EH (cell line): ENCODE measurements at regions not wholly inside any gene's neighbourhood (a gene's known extent, or its start where the extent isn't known, plus 50 kb on each side); places are given as distances from the start of the nearest gene placed in this dataset.
"Not testable (repeated sequence)": the region's sequence is repeated elsewhere in the genome, so short reads cannot be mapped to it uniquely, and the experiment has no call there.

Experiments
- DNase-seq: peaks from one replicate; pipeline ENCODE4 v3.0.0-alpha.2; 2015; ENCODE audit warnings: low read depth

DNA sequence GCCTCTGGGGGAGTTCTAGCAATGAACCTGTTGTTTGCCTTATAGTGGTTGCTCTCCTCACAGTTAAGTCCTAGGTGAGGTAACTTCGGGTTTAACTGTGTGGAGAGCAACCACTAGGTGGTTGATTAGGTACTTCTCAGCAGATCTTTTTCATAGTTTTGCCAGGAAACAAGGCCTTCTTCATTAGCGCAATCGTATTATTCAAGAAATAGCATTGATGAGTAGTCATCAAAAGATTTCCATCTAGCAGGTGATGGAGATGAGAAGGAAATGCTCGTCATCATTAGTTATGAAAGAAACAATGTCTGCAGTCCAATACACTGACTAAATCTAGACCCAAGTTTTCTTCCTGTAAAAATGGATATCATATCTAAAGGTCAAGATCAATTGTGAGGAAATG, 923.3 kb downstream of the AACS start:
- DNase-seq = no peak

DNA sequence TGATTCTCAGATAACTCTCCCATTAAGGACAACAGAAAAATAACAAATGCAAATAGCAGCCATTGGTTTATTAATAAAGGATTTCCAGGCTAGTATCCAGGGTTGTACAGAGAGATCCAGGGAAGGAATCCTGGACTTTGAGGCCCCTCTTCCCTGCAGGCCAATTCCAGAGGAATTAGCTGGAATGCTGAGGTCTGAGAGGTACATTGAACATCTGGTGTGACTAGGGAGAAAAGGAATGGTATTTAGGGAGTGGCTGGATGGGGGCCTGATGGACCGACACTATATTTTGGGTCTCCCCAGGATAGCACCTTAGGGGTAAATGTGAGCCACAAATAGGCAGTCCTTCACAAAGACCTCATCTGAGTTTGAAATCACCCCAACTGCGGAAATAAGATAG, 924.5 kb downstream of the AACS start:
- DNase-seq = no peak

DNA sequence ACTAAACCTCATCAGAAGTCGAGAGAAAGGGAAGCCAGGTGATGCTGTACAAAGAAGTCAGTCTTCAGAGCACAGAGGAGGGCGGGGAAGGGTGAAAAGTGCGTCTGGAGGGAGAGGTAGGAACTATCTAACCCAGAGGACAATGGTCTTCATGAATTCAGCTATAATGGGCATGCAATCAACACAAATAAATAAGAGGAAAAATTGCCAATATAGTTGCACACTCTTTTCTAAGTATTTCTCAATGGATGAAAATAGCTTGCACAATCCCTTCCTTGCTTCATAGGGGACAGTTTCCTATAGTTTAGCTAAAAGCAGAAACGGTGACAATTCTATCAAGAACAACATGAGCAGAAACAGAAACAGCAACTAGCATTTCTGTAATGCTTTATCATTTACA, 931.2 kb downstream of the AACS start:
- DNase-seq = no peak

DNA sequence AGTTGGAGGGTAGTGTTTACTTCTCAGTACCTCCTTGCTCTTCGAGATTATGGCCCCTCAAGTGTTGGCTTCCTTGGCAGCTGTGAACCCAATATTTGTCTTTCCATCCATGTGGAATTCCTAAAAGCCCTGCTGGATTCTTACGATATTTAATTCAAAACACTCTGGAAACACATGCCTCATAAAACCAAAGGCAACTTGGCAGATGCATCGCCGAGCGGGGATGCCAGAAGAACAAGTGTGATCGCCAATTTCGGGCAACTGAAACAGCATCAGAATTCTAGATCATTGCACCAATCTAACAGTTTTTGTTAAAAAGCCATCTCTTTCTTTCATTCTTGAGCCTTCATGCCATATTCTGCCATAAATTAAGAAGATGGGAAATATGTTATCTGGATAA, 934.4 kb downstream of the AACS start:
- DNase-seq = no peak

DNA sequence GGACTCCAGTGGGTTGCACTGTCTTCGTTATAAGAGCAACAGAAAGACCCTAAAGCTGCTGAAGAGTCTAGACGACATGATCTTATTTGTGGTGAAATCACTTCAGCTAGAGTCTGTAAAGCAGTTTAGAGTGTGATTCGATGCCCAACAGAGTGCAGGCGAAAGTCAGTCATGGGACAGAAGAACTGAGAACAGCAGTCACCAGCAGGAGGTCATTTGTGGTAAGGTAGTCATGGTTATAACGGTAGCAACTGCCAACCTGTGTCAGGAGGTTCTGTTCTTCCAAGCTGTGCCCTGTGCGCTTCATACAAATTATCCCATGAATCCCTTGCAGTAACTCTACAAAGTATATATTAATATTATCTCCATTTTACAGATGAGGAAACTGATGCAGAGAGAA, 954.1 kb downstream of the AACS start:
- DNase-seq = no peak

DNA sequence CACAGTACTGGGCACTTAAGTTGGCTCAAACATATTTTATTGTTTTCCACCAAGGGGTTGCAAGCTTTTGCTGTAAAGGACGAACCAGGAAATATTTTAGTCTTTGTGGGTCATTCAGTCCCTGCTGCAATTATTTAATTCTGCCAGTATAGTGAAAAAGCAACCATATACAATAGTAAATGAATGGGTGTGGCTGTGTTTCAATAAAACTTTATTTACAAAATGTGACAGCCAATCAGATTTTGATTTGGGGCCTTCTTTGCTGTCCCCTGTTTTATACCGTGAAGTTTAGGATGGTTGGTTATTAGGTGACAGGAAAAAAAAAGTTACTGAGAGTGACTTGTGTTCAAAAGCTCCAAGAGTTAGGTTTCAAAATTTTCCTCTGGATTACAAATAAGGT, 956.4 kb downstream of the AACS start:
- DNase-seq = no peak

DNA sequence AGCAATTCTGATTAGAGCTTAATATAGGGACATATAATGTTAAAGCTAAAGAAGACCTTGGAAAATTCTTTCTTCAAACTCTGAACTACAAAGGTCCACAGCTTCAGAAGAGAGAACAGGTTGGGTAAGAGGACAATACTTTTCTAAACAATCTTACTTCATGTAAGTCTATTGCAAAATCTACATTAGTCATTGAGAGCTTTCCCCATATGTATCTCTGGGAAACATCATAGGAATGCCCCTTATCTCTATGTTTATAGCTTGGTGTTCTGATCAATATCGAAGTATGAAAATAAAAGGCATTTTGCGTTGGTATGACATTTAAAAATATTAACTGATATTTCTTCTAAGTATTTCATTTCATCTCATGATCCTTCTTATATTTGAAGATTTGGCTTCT, 962.6 kb downstream of the AACS start:
- DNase-seq = no peak

DNA sequence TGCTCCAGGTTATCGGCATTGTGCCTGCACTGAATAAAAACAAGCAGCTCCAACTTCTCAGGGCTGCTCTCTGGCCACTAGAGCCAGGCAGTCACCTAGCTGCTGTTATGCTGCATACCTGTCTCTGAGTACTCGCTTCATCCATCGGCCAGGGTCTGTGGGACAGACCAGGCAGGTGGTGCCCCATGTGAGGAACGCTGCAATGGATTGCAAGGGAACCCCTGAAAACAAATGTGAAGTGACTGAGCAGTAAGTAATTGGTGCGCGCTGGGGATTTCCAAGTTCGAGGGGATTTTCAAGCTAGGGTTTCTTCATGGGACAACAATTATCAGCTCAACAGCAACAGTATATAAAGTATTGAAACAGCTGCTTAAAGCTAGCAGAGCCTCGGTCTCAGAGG, 965.3 kb downstream of the AACS start:
- DNase-seq = no peak

DNA sequence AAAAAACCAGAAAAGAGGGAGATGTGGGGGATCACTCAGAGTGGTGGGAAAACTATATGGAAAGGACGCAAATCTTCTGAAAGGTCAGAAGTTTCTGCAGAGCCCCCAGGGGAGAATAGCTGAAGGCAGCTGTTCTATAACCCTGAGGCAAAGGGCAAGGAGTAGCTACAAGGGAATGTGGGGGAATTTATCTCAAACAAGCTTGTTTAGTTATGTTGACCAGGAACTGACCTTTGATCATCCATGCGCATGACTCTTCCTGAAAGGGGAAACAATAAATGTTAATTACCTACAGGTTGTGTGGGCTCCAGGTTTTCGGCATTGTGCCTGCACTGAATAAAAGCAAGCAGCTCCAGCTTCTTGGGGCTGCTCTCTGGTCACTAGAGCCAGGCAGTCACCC, 968.5 kb downstream of the AACS start:
- DNase-seq = no peak

DNA sequence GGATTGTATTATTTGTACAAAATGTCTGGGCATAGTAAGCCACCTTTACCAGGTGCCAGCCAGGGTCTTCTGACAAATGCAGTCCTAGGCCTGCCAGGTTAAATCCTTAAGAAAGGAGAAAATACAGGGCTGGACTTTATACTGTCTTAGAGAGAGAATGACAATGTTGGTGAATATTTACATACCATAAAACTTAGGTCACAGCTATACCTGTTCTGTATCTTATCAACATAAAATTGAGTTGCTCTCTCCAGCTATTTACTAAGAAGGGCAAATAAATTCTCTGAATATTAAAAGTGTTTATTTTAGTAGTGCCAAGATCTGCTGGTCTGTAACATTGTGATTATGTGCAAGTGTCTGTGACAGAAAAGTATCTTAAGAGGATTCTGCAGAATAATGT, 971.1 kb downstream of the AACS start:
- DNase-seq = no peak

DNA sequence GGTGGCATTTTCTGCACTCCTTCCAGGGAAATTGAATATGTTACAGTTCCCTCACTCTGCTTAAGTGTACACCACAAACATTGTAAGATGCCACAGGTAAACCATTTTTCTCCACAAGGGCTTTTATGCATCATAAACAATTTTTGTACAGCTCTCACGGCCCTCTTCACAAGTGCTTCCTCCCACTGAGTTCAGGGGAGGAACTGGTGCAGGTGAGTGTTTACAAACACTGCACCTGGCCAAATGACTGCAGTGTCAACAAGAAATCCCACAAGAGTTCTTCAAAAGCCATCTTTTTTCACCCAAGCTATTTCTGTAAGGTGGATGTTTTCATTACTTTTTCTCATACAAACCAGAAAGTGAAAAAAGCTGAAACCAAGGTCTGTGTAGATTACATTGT, 973.2 kb downstream of the AACS start:
- DNase-seq = no peak

DNA sequence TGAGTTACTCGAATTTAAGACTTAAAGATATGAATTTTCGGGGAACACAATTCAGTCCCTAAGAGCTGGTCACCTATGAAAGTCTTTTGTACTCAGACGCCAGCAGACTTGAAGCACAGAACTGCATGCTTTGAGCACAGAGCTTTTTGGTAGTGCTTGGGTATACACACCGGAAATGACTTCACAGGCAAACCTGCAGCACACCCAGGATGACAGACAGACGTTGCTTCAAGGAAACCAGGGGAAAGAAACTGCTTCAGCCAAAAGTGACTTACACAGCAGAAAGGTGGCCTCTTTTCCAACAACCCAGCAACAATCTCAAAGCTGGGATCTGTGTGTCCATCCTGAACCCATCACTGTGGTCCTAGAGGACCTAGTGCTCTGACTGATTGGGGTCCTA, 975.1 kb downstream of the AACS start:
- no peak for DNase-seq

DNA sequence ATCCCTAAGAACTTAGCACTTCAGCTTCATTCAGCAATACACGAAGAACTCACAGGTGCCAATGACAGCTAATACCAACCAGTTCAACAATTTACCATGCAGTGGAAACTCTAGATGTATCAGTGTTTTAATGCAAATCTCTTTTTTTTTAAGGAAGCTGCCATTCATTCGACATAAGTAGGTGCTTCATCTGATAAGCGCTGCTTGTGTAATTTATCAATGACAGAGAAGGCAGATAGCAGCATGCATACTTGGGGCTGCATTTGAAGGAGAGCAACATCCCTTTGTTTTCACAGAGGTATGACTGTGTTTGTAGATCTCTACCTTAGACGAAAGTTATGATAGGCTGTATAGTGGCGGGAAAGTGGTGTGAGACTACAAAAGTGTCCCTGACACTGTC, 977.1 kb downstream of the AACS start:
- DNase-seq = no peak

DNA sequence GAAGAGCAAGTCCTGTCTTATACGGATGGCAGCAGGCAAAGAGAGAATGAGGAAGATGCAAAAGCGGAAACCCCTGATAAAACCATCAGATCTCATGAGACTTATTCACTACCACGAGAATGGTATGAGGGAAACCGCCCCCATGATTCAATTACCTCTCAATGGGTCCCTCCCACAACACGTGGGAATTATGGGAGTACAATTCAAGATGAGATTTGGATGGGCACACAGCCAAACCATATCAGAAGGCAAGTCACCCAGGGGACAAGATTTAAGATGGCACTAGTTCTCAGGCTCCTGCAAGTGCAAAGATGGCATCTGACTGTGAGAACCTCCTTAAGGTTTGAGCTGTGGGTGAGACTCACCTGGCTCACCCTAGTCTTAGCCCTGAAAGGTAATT, 984.3 kb downstream of the AACS start:
- not testable (repeated sequence) for DNase-seq

DNA sequence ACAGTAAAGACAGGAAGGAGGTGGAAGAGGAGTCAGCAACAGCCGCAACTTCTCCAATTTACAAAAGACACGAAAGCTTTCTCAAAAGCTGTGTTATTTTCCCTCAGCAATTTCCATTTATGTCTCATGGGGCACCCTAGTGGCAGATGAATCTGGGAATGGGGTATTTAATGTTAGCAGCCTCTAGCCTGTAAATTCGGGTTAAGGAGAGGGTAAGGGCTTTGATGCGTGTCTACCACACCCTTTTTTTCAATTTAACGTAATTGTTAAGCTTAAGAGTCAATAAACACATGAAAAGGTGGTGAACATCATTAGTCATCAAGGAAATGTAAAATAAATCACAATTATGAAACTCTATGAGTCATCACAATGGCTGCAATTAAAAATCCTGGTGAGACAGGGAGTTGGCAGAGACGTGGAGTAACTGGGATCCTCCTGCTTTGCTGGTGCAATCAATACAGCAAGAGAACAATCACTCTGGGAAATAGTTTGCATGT, 986.4 kb downstream of the AACS start:
- DNase-seq = no peak

DNA sequence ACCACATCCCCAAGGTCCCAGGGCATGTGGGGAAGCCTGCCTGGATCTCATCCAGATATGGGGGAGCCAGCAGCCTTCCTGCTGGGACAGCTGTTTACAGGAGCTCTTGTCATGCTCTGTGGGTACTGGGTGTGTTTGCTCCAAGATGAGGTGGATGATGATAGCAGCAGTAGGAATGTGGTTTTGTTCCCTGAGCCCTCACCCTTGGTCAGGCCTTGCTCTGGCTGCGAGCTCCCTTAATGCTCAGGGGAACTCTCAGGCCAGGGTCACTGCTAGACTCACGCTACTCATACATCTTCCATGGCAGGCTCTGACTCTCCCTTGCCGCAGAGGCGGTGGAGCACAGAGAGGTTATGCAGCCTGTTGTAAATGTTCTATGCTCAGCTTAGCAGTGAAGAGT, 990.3 kb downstream of the AACS start:
- DNase-seq = no peak

DNA sequence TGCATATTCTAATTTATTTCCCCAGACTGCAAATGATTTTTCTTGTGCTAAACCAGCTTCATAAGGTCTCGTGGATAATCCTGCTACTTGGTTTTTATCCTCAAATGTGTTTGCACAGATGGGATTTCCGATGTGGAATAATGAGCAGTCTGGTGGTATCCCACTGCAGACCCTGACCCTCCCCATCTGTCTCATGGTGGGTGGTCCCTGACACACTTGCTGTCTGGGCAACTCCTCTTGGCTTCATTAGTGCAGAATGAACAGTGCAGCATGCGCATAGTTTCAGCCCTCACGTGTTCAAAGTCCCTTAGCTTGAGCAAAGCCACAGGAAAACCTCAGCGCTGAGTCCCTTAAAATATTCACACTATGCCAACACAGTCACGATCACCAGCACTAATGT, 996.5 kb downstream of the AACS start:
- DNase-seq = no peak

DNA sequence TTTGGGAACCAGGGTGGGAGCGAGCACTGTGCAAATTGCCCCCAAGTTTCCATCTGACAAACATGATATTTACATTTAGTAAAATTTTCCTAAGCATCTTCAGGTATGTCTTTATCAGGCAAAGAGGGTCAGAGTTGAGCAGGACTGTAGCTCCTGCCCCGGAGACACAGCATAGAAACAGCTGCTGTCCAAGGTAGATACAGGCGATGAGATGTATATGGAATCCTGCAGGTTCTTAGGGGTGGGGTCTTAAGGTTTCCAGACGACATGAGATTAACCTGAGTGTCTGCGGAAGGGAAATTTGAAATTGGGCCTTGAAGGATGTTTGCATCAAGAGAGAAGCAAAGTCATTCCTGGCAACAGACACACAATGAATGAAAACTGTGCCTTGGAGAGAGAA, 998.8 kb downstream of the AACS start:
- no peak for DNase-seq

DNA sequence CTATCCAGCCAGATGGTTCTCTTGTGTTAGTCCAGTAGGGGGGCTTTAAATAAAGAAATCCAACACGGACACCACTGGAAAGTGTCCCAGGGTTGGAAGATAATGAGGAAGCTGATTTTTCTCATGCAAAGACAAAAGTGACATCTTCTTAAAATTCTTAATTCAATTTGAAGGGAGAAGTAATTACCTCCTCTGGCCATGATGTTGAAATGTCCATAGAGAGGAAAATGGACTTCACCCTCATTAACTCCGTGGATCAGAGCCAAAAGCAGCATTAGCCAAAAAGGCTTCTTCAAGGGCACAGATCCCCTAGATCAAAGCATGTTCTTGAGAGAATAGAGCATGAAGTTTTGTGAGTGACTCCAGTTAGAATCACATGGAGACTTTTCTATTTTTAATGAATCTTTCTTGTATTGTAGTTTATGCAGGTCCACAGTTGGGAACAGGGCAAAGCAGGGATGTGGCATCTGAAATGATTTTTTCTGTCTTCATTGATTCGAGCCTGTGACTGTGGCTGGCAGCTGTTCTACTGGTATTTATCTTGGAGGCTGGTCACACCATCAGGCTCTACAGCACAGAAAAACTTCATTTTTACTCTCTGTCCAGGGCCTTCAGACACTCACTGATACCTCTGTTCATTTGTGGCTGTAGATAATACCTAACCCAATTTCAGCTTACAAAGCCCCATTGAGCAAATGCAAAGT, 1002.5 kb downstream of the AACS start:
- no peak for DNase-seq

DNA sequence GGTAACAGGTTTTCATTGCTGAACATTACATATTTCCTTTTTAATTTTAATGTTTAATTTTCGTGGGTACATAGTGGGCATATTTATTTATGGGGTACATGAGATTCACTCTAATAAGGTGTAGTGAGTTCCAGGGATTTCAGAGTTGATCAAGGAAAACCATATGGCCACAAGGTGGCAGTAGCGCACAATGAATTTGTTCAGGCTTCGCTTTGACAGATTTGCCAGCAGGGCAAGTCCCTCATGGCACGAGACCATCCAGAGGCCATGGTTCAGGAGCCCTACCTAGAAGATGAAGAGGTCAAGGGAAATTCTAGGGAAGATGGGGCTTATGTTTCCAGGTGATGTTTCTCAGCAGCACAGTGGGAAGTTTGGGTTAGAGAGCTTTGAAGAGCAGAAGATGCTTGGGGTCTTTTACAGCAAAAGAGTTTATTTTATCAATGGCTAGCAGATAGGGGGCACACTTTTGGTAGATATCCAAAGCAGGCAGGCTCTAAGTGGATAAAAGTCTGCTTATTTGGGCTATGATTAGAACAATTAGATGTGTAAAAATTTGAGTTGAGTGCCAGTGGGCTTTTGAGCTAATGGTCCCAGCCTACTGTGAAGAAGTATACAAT, 1004.4 kb downstream of the AACS start:
- DNase-seq = peak; percentile 39

DNA sequence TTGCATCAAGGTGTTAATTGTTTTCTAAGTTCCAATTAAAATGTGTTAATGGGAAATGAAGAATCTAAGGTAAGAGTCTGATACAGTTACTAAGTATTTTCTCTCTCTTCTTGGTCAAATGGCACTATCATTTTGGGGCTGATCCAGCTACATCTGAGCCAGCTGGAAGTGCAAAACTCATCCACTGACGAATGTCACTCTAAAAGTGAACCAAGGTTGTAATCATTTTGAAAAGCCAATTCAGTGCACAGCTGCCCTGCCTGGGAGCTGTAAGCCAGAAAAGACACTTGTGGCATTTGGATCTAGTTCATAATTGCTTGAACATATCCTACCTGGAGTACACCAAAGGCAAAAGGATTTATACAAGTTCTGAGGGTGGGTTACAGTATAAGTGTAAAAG, 1011.3 kb downstream of the AACS start:
- no peak for DNase-seq

DNA sequence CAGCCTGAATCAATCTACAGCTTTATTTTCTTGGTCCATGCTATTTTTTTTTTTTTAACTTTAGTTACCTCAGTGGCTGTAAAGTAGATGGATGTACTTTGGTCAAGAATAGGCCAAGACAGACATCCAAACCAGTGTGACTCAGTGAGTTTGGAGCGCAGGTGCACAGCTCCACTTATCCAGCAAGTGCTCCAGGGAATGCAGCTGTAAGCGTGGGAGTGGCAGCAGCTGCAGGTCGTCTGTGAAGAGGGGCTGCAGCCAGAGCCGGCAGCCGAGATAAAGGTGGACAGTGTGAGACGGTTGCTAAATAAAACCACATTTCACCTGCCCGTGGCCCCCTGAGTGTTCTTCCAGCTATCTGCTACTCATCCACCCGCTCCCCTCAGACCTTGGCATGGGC, 1018.7 kb downstream of the AACS start:
- no peak for DNase-seq

DNA sequence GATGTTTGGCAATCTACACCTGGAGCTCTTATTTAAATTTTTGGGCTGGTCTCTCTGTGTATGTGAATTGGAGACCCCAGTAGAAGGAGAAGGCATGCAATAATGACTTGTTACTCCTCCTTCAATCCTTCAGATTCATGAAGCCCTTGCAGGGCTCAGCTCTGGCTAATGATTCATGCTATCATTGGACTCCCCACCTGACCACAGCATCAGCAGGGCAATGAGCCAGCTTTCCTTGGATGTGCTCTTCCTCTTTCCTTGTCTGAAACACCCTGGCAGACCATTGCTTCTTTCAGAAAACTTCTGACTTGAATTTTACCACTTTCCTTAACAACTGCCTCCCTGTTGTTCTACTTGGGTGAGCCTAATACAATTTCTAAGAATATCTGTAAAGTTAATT, 1019.2 kb downstream of the AACS start:
- no peak for DNase-seq

DNA sequence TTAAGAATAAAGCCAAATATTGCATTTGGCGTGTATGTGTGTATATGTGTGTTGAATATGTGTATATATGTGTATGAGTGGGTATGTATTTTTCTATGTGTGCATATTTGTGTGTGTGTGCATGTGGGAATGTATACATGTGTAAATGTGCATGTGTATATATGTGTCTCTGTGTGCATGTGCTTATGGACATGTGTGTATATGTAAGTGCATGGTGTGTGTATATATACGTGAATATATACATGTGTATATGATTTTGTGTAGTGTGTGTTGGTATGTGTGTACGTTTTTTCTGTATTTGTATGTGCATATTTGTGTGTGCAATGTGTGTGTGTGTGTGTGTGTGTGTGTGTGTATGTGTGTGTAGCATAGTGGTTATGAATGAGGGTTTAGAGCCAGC, 1021.0 kb downstream of the AACS start:
- no peak for DNase-seq
